Gastroesophageal sphincter (tissue), 3 donors: ENCODE measurements at regions not wholly inside any gene's neighbourhood (a gene's known extent, or its start where the extent isn't known, plus 50 kb on each side); places are given as distances from the start of the nearest gene placed in this dataset.

Experiments
- CTCF ChIP-seq, 4 experiments: fragments of 200-600 bp in 2 of 4; fragments of 450-650 bp in 2 of 4; sonication (generic) in 1 of 4; IDR thresholded peaks; one replicate each; pipeline ENCODE4 v1.5.1; 2017 to 2019; ENCODE audit warnings: antibody characterized with exemption in 4 of 4, mild to moderate bottlenecking in 2 of 4, moderate library complexity in 2 of 4
- EP300 ChIP-seq: sonication (generic); formaldehyde crosslinking; IDR thresholded peaks from one replicate; pipeline ENCODE4 v1.6.1; 2017; ENCODE audit warnings: antibody characterized with exemption, mild to moderate bottlenecking
- POLR2A ChIP-seq, 2 donors: fragments of 450-650 bp; IDR thresholded peaks; one replicate each; pipeline ENCODE4 v1.6.1; 2017; ENCODE audit warnings: antibody characterized with exemption in 2 of 2, mild to moderate bottlenecking in 2 of 2, moderate library complexity in 1 of 2
- POLR2AphosphoS5 ChIP-seq: sonication (generic); formaldehyde crosslinking; IDR thresholded peaks from one replicate; pipeline ENCODE4 v1.6.1; 2017; ENCODE audit warnings: antibody characterized with exemption

- TF ChIP-seq CTCF (IDR thresholded peaks at IDR 0.05) (no peak), POLR2A (IDR thresholded peaks at IDR 0.05) (no peak), POLR2AphosphoS5 (no peak), EP300 (no peak)
Measured at GRCh38 chr5:2981652-2982051, 230.2 kb upstream of the IRX2 start.
